GM18502 (cell line): ENCODE measurements at regions not wholly inside any gene's neighbourhood (a gene's known extent, or its start where the extent isn't known, plus 50 kb on each side); places are given as distances from the start of the nearest gene placed in this dataset.

Experiments used
- ATAC-seq: cut with Tn5 transposase; IDR thresholded peaks from one replicate; pipeline ENCODE4 v1.9.1; 2021; ENCODE audit warnings: mild to moderate bottlenecking; ENCODE audit not compliant: unreplicated experiment, poor library complexity

DNA sequence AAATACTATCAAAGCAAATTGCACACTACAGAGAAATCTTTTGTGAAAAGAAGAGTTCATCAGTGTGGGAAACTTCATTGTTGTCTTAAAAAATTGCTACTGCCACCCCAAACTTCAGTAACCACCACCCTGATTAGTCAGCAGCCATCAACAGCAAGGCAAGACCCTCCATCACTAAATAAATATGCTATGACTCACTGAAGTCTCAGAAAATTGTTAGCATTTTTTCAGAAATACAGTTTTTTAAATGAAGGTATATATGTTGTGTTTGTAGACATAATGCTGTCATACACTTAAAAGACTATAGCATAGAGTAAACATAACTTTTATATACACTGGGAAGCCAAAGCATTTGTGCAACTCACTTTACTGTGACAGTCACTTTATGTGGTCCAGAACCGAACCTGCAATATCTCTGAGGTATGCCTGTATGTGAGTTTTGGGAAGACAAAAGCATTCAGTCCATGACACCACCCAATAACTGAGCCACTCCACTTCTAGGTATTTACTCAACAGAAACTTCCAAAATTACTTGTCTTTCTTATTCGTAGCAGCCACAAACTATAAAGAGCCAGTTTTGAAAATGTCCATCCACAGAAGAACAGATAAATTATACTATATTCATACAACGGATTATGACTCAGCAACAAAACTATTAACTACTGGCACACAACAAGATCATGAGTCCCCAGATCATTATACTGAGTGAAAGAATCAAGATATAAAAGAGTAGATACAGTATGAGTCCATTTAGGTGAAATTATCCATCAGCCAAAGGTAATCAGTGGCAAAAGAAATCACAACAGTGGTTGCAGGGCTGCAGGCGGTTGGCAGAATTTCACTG is 649.6 kb downstream of the BCL11B start:
- ATAC-seq = no peak

GRCh38 chr14:98623788-98624415 is 648.1 kb downstream of the BCL11B start:
- ATAC-seq = no peak

DNA sequence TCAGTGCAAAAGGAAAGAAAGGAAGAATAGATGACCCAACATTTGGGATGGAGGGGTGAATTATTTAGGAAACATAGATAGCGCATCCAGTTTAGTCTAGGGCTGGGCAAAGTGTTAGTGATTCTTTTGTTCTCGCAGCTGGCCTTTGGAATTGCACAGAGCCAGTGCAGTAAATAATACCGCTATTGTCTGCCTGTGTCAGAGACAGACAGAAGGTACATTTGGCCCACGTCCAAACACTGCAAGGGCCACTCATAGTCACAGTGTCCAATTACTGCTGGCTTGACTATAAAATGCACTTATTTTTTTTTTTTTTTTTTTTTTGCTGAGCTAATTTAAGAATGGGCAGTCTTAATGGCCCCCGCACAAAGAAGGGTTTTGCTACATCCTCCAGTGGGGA is 638.6 kb downstream of the BCL11B start:
- ATAC-seq = no peak

- no peak for ATAC-seq
These were observed 637.8 kb downstream of the BCL11B start for GRCh38 chr14:98634043-98634820.

DNA sequence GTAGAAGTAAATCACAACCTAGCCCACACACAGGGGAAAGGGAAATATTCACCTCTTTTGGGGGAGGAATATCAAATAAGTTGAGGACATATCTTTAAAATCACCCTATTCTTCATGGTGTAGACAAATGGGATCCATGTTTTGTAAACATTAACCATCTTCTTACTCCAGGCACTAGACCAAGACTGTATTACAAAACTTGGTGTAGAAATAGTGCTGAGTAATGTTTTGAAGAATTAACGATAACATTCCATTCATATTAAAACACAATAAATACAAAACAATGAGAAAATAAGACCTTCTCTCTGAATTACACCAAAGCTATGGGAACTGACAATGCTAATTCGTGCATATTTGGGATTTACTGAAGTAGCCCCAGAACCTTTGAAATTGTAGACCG is 633.6 kb downstream of the BCL11B start:
- no peak for ATAC-seq

GRCh38 chr14:98647754-98648153 is 624.2 kb downstream of the BCL11B start:
- ATAC-seq = no peak

DNA sequence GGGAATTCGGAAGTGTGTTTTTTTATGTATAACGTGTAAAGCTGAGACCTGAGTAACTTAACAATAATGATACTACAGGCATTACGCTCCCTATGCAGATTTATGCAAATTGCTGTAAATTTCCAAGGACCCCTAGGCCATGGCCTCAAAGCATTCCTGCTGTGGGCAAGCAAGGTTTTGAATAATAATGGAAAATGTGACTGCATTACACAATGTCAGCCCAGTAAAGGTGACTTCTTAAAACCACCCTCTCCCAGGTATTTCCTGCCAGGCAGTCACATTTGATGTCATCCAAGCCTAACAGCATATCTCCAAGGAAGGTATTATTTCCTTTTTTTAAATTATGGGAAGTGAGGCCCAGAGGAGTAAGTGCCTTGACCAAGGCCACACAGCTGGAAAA is 621.0 kb downstream of the BCL11B start:
- ATAC-seq = no peak

DNA sequence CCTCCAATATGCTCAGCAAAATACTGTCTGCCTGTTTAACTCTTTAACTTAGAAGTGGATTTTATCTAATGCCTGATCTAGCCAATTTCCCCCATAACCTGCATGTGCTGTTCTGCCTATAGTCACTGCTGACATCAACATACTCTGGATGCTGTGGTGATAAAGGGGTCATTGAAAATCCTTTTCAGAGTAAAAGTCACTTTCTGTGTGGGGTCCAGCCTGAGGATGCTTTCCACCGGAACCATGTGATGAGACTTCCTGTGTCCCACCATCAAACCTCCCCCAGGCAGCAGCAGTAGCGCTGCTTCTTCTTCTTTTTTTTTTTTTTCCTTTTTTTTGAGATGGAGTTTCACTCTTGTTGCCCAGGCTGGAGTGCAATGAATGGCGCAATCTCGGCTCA is 607.0 kb downstream of the BCL11B start:
- no peak for ATAC-seq

GRCh38 chr14:98666545-98666944 is 605.5 kb downstream of the BCL11B start:
- no peak for ATAC-seq

GRCh38 chr14:98682033-98682432 is 590.0 kb downstream of the BCL11B start:
- no peak for ATAC-seq

GRCh38 chr14:98682726-98683125 is 589.3 kb downstream of the BCL11B start:
- no peak for ATAC-seq

DNA sequence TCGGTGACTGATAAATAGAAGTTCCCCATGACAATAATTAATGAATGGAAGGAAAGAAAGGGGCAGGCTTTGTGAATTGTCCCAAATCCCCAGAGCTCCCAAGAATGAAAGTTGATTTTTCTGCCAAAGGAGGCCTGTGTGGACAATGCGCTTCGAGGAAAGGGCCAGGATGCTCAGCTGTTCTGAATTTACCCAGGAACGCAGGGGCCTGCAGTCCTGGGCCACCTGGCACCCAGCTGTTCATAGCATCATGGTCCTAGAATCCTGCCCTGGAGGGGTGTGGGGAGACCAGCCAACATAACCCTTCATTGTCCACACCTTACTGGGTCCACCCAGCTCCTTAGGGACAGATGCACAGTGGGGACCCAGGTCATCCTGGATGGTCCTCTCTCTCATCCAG is 587.5 kb downstream of the BCL11B start:
- no peak for ATAC-seq

DNA sequence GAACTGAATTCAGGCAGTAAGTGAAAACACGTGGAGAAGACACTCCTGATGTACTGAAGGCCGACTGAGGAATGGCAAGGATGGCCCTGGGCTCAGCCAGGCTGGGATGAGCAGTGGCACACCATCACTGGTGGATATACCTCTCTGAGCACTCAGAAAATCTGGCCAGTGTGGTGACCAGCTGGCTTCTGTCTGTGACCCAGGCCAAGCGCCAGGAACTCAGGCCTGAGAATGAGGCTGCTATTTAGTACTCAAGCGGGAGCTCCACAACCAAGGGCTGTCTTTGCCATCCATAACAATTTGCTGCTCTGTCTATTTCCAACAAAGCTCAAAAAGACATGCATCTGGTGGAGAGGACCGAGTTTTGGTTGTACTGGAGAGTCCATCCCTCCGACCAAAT is 586.3 kb downstream of the BCL11B start:
- no peak for ATAC-seq

DNA sequence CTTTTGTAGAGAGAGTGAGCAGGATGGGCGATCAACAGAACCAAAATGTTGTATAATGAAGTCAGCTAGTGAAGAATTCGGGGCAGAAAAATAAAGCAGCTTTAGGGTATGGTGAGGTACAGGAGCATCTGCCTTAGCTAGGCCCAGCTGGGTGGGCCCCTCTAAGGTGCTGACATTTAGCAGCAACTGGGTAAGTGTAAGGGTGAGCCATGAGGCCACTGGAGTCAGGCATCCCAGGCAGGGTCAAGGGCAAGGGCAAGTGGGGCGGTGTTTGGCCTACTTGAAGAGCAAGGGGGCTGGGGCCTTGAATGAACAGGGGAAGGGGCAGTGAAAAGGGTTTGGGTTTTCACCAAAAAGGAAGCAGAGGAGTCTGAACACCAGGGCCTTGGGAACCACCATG is 583.6 kb downstream of the BCL11B start:
- no peak for ATAC-seq

DNA sequence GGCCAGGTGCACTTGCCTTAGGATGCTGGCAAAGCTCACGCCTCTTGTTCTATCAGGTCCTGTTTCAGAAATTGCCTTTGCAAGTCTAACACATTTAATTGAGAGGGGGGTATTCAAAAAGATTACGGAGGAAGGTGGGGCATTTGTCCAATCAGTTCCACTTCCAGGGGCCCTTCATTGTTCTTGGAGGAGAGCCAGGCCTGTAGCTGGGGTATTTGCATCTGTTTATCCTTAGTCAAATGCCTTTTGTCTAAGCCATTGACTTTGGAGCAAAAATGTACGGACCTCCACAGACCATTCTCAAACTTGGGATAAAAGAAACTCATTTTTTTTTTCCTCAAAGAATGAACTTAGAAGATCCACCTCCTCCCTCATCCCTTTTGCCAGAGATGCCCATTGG is 582.0 kb downstream of the BCL11B start:
- ATAC-seq = no peak

DNA sequence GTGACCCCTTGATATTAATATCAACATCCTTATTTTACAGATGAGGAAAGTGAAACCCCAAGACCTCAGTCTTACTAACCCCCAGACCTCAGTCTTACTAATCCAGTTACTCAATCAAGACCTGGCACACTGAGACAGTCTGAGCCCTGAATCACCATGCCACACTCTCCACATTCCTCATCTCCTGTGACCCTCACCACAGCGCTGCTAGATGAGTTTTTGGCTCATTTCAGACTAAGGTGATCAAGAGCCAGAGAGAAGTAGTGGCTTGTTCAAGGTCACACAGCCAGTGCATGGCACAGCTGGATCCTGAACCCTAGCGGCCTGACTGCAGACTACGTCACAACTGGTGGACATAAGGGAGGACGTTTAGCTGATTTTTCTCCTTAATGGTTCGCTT is 579.2 kb downstream of the BCL11B start:
- ATAC-seq = no peak

DNA sequence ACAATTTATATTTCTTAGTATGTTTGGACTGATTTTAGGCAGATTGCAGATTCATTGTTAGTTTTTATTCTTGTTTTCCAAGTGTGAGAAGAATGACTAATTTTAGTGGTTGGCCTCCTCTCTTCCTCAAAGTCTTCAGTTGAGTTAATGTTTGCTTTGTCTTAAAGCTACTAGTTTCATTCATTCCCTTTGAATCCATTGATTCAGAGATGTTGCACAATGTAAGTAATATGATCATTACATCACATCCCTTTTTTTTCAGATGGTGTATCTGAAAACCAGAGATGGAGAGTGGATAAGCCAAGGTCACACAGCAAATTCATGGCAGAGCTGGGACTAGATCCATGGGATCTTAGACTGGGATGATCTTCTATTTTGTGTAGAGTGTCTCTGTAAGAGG is 577.5 kb downstream of the BCL11B start:
- ATAC-seq = no peak

GRCh38 chr14:98695809-98696208 is 576.2 kb downstream of the BCL11B start:
- no peak for ATAC-seq

- no peak for ATAC-seq
These were observed 573.7 kb downstream of the BCL11B start for GRCh38 chr14:98698341-98698740.

- no peak for ATAC-seq
These were observed 571.2 kb downstream of the BCL11B start for GRCh38 chr14:98700748-98701147.

DNA sequence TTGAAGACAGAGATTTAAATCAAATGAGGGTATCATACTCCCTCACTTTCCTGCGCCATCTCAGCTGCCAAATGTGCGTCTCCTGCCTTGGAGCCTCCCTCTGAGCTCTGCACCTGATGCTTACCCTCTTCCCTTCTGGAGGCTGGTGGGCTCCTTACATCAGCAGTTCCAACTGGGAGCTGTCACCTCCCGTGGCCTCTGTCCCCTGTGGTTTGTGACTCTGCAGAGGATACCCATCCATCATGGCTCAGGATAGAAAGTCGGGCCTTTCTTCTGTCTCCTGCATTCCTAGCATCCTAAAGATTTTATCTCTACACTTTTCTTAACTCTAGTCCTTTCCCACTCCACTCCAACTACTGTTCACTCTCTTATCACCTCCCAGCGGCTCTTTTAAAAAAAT is 570.6 kb downstream of the BCL11B start:
- ATAC-seq = no peak
